ENCODE measurements at regions not wholly inside any gene's neighbourhood (a gene's known extent, or its start where the extent isn't known, plus 50 kb on each side); places are given as distances from the start of the nearest gene placed in this dataset.
A peak's percentile ranks its signal among the peaks of the same experiment; 100 is the strongest.
"Not testable (repeated sequence)": the region's sequence is repeated elsewhere in the genome, so short reads cannot be mapped to it uniquely, and the experiment has no call there.

- Histone ChIP-seq H3K9ac (ENCODE audit: insufficient read length) (no peak overlapping the region), H3K36me3 (ENCODE audit: insufficient read depth, low read length) (no peaks in the 10 kb centered on the region), H3K9me3 (ENCODE audit: low read depth, low read length) (no peaks in the 10 kb centered on the region), H3K27ac (no peak overlapping the region), H3K4me3 (no peak overlapping the region)
- TF ChIP-seq POLR2AphosphoS5 (IDR thresholded peaks at IDR 0.05; ENCODE audit: borderline replicate concordance, low read depth, low read length) (no peak), FOXP2 (optimal IDR thresholded peaks at IDR 0.05; ENCODE audit: control extremely low read depth, extremely low read length, insufficient read depth) (no peak), EZH2 (IDR thresholded peaks at IDR 0.05) (no peak)
- no peak for DNase-seq (ENCODE audit: low read depth, low spot score)
These were observed 66.6 kb upstream of the HAND1 start for GRCh38 chr5:154544646-154545045.

- TF ChIP-seq EZH2 (IDR thresholded peaks at IDR 0.05), result no peak
- no peak for TF ChIP-seq FOXP2 (optimal IDR thresholded peaks at IDR 0.05; ENCODE audit: control extremely low read depth, extremely low read length, insufficient read depth)
- no peak for TF ChIP-seq POLR2AphosphoS5 (IDR thresholded peaks at IDR 0.05; ENCODE audit: borderline replicate concordance, low read depth, low read length)
- Histone ChIP-seq H3K36me3 (ENCODE audit: insufficient read depth, low read length) (no peaks in the 10 kb centered on the region), H3K4me3 (no peak overlapping the region), H3K9me3 (ENCODE audit: low read depth, low read length) (no peaks in the 10 kb centered on the region), H3K27ac (no peak overlapping the region), H3K9ac (ENCODE audit: insufficient read length) (no peak overlapping the region)
- no peak for DNase-seq (ENCODE audit: low read depth, low spot score)
These were observed 65.4 kb upstream of the HAND1 start for GRCh38 chr5:154543380-154543779.

DNA sequence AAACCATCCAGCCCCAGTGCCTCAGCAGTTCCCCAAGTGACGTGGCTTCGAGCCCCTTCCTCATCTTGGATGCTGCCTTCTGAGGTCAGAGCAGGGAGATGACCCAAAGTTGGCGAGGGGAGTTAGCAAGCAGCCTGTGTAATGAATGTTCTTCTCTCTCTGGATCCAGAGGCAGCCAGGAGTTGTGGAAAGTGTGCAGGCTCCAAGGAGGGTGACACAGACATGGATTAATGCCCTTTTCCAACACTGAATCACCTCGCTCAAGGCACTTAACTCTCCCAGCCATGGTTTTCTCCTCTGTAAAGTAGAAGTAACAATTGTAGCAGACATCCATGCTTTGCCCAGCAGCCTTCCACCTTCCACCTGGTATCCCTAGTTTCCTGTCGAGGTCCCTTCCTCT lies 64.6 kb upstream of the HAND1 start:
- Histone ChIP-seq H3K4me3 (no peak overlapping the region), H3K9ac (ENCODE audit: insufficient read length) (no peak overlapping the region), H3K9me3 (ENCODE audit: low read depth, low read length) (no peaks in the 10 kb centered on the region), H3K27ac (no peak overlapping the region), H3K36me3 (ENCODE audit: insufficient read depth, low read length) (no peaks in the 10 kb centered on the region)
- TF ChIP-seq POLR2AphosphoS5 (IDR thresholded peaks at IDR 0.05; ENCODE audit: borderline replicate concordance, low read depth, low read length), result no peak
- no peak for TF ChIP-seq EZH2 (IDR thresholded peaks at IDR 0.05)
- TF ChIP-seq FOXP2 (optimal IDR thresholded peaks at IDR 0.05; ENCODE audit: control extremely low read depth, extremely low read length, insufficient read depth), result no peak
- no peak for DNase-seq (ENCODE audit: low read depth, low spot score)

GRCh38 chr5:154542000-154542399 lies 64.0 kb upstream of the HAND1 start:
- H3K9ac ChIP-seq (ENCODE audit: insufficient read length), result no peak overlapping the region
- H3K9me3 ChIP-seq (ENCODE audit: low read depth, low read length), result no peaks in the 10 kb centered on the region
- DNase-seq (ENCODE audit: low read depth, low spot score), result no peak
- TF ChIP-seq EZH2 (IDR thresholded peaks at IDR 0.05), result no peak
- no peak for TF ChIP-seq FOXP2 (optimal IDR thresholded peaks at IDR 0.05; ENCODE audit: control extremely low read depth, extremely low read length, insufficient read depth)
- no peak for TF ChIP-seq POLR2AphosphoS5 (IDR thresholded peaks at IDR 0.05; ENCODE audit: borderline replicate concordance, low read depth, low read length)
- no peaks in the 10 kb centered on the region for H3K36me3 ChIP-seq (ENCODE audit: insufficient read depth, low read length)
- no peak overlapping the region for H3K27ac ChIP-seq
- no peak overlapping the region for H3K4me3 ChIP-seq

DNA sequence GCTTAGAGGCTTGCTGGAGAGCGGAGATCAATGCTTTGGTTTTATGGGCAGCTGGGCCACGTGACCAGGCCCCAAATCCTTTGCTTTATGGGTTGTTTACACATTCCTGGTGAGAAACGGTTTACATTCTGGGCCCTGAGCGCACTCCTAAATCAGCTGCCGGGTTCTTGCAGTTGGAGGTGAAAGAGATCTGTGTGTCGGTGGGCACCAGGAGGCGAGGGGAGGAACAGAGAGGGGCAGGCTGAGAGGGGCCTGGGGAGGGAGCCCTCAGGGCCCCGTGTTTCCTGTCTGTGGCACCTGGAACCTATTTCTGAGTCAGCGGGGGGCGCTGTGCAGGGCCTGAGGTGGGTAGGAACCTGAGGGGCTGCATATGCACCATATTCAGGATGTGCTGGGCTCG lies 63.5 kb upstream of the HAND1 start:
- H3K9me3 ChIP-seq (ENCODE audit: low read depth, low read length), result no peaks in the 10 kb centered on the region
- DNase-seq (ENCODE audit: low read depth, low spot score), result no peak
- H3K27ac ChIP-seq, result no peak overlapping the region
- H3K36me3 ChIP-seq (ENCODE audit: insufficient read depth, low read length), result no peaks in the 10 kb centered on the region
- no peak overlapping the region for H3K9ac ChIP-seq (ENCODE audit: insufficient read length)
- no peak for TF ChIP-seq EZH2 (IDR thresholded peaks at IDR 0.05)
- no peak for TF ChIP-seq POLR2AphosphoS5 (IDR thresholded peaks at IDR 0.05; ENCODE audit: borderline replicate concordance, low read depth, low read length)
- TF ChIP-seq FOXP2 (optimal IDR thresholded peaks at IDR 0.05; ENCODE audit: control extremely low read depth, extremely low read length, insufficient read depth), result no peak
- no peak overlapping the region for H3K4me3 ChIP-seq

DNA sequence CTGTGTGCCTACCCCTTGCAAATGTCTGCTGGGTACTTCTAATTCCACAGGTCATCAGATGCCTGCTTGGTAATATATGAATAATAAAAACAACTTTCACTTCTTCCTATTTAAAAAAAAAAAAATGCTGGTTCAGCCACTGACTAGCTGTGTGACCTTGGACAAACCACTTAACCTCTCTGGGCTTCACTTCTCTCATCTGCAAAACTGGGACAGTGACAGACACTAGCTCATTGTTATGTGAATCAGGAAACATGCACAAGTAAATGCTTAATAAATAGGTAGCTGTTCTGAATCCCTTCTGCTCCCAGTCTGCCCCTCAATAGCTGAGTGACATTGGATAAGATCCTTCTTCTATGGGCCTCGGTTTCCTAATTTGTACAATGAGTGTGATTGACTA lies 62.6 kb upstream of the HAND1 start:
- Histone ChIP-seq H3K36me3 (ENCODE audit: insufficient read depth, low read length) (no peaks in the 10 kb centered on the region), H3K4me3 (no peak overlapping the region), H3K9ac (ENCODE audit: insufficient read length) (no peak overlapping the region), H3K9me3 (ENCODE audit: low read depth, low read length) (no peaks in the 10 kb centered on the region), H3K27ac (no peak overlapping the region)
- no peak for DNase-seq (ENCODE audit: low read depth, low spot score)
- TF ChIP-seq FOXP2 (optimal IDR thresholded peaks at IDR 0.05; ENCODE audit: control extremely low read depth, extremely low read length, insufficient read depth) (no peak), EZH2 (IDR thresholded peaks at IDR 0.05) (no peak), POLR2AphosphoS5 (IDR thresholded peaks at IDR 0.05; ENCODE audit: borderline replicate concordance, low read depth, low read length) (no peak)

GRCh38 chr5:154538492-154538891 lies 60.5 kb upstream of the HAND1 start:
- Histone ChIP-seq H3K27ac (no peak overlapping the region), H3K9ac (ENCODE audit: insufficient read length) (no peak overlapping the region), H3K9me3 (ENCODE audit: low read depth, low read length) (no peaks in the 10 kb centered on the region), H3K36me3 (ENCODE audit: insufficient read depth, low read length) (no peaks in the 10 kb centered on the region), H3K4me3 (no peak overlapping the region)
- TF ChIP-seq EZH2 (IDR thresholded peaks at IDR 0.05) (no peak), POLR2AphosphoS5 (IDR thresholded peaks at IDR 0.05; ENCODE audit: borderline replicate concordance, low read depth, low read length) (no peak), FOXP2 (optimal IDR thresholded peaks at IDR 0.05; ENCODE audit: control extremely low read depth, extremely low read length, insufficient read depth) (no peak)
- no peak for DNase-seq (ENCODE audit: low read depth, low spot score)

DNA sequence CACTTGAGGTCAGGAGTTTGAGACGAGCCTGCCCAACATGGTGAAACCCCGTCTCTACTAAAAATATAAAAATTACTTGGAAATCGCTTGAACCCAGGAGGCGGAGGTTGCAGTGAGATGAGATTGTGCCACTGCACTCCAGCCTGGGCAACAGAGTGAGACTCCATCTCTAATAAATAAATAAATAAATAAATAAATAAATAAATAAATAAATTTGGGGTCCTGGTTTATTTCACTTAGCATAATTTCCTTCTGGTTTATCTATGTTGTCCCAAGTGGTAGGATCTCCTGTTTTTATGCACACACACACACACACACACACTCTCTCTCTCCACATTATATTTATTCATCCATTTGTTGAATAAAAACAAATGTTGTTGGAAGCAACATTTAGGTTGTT lies 58.4 kb upstream of the HAND1 start:
- not testable (repeated sequence) for H3K4me3 ChIP-seq; H3K36me3 ChIP-seq (ENCODE audit: insufficient read depth, low read length); DNase-seq (ENCODE audit: low read depth, low spot score); H3K9me3 ChIP-seq (ENCODE audit: low read depth, low read length); H3K27ac ChIP-seq; H3K9ac ChIP-seq (ENCODE audit: insufficient read length)

- Histone ChIP-seq H3K9me3 (ENCODE audit: low read depth, low read length) (no peaks in the 10 kb centered on the region), H3K27ac (peak overlapping the region; percentile 72), H3K4me3 (peak overlapping the region; percentile 20; the same call in 1 of the 2 replicates), H3K9ac (ENCODE audit: insufficient read length) (no peak overlapping the region), H3K36me3 (ENCODE audit: insufficient read depth, low read length) (no peaks in the 10 kb centered on the region)
- no peak for DNase-seq (ENCODE audit: low read depth, low spot score)
- TF ChIP-seq EZH2 (IDR thresholded peaks at IDR 0.05) (no peak), POLR2AphosphoS5 (IDR thresholded peaks at IDR 0.05; ENCODE audit: borderline replicate concordance, low read depth, low read length) (no peak), FOXP2 (optimal IDR thresholded peaks at IDR 0.05; ENCODE audit: control extremely low read depth, extremely low read length, insufficient read depth) (no peak)
These were observed 57.5 kb upstream of the HAND1 start for GRCh38 chr5:154535535-154535934.
